OCI-LY7 (cell line): ENCODE measurements at regions not wholly inside any gene's neighbourhood (a gene's known extent, or its start where the extent isn't known, plus 50 kb on each side); places are given as distances from the start of the nearest gene placed in this dataset.

Source experiments
- EZH2phosphoT487 ChIP-seq: fragments of 200-600 bp; sonication (generic); IDR thresholded peaks from 2 replicates; pipeline ENCODE4 v1.6.1; 2018; ENCODE audit warnings: low read depth, borderline replicate concordance, mild to moderate bottlenecking, mixed run types, antibody characterized with exemption, low read length, moderate library complexity, mixed read lengths
- TF ChIP-seq, protein P1 (sequence below): fragments of 200-600 bp; sonication (generic); conservative IDR thresholded peaks from 2 replicates; pipeline ENCODE4 v1.5.1; 2014; ENCODE audit warnings: mild to moderate bottlenecking, antibody characterized with exemption, low read length, moderate library complexity, mixed read lengths

- TF ChIP-seq, protein P1, sequence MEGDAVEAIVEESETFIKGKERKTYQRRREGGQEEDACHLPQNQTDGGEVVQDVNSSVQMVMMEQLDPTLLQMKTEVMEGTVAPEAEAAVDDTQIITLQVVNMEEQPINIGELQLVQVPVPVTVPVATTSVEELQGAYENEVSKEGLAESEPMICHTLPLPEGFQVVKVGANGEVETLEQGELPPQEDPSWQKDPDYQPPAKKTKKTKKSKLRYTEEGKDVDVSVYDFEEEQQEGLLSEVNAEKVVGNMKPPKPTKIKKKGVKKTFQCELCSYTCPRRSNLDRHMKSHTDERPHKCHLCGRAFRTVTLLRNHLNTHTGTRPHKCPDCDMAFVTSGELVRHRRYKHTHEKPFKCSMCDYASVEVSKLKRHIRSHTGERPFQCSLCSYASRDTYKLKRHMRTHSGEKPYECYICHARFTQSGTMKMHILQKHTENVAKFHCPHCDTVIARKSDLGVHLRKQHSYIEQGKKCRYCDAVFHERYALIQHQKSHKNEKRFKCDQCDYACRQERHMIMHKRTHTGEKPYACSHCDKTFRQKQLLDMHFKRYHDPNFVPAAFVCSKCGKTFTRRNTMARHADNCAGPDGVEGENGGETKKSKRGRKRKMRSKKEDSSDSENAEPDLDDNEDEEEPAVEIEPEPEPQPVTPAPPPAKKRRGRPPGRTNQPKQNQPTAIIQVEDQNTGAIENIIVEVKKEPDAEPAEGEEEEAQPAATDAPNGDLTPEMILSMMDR = no peak
- no peak for TF ChIP-seq EZH2phosphoT487
Observed at GRCh38 chr2:184155791-184156190, 442.5 kb upstream of the ZNF804A start.
